HG03103 (cell line): ENCODE measurements at regions not wholly inside any gene's neighbourhood (a gene's known extent, or its start where the extent isn't known, plus 50 kb on each side); places are given as distances from the start of the nearest gene placed in this dataset.
"Not testable (repeated sequence)": the region's sequence is repeated elsewhere in the genome, so short reads cannot be mapped to it uniquely, and the experiment has no call there.

Experiments
- ATAC-seq: cut with Tn5 transposase; IDR thresholded peaks from one replicate; pipeline ENCODE4 v1.9.1; 2021; ENCODE audit warnings: low read depth; ENCODE audit not compliant: unreplicated experiment

DNA sequence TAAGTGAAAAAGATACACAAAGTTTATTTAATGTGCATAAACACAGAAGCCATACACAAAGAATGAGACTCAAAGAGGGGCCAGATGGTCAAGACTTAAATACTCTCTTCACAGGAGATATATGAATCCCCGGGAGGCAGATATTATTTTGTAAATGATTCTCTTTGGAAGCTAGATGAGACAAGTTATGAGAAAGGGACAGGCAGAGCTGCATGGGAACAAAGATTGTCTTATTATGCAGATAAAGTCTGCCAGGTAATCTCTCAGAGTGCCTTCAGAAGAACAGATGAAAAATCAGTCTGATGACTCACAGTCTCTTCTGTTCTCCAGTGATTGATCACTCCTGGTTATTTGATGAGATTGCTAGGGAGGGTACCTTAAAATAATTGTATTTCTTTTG, 89.0 kb downstream of the NAF1 start:
- no peak for ATAC-seq

DNA sequence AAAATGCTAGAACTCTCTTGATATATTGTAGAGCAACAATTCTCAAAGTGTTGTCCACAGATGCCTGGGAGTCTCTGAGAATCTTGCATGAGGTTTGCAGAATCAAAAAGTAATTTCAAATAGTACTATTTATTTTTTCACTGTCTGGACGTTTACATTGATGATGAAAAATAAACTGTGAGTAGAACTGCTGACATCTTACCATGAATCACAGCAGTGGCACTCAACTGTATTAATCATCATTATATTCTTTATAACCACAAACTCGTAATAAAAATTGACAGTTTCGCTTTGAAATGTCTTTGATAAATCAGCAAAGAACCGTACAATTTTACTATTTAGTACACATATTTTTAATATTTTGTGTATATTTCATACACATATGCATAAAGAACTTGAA, 94.5 kb downstream of the NAF1 start:
- ATAC-seq: no peak

DNA sequence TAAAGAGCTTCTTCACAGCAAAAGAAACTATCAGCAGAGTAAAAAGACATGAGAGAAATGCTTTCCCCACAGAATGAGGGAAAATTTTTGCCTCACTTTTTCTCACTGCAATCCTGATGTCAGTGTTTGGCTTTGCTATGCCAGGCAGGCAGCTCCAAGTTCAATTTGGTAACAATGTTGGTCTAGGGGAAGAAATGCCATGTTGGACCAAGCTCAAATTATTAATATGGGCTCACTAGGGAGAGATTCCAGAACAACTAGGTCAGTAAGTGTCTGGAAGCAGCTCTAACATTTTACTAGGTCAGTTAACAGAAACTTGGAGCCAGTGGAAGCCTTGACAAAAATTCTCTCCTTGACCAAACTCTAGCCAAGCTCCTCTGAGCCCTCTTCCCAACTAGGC, 95.4 kb downstream of the NAF1 start:
- no peak for ATAC-seq

DNA sequence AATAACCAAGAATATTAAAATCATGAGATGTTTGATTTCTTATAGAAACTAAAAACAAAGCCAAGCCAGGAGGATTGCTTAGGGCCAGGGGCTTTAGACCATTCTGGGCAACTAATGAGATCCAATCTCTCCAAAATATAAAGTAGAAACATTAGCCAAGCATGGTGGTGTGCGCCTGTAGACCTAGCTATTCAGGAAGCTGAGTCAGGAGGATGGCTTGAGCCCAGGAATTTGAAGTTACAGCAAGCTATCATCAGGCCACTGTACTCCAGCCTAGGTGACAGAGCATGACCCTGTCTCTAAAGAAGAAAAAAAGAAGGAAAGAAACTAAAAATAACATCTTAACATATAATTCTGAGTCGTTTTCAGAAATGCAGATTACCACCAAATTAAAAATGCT, 96.7 kb downstream of the NAF1 start:
- ATAC-seq: no peak

DNA sequence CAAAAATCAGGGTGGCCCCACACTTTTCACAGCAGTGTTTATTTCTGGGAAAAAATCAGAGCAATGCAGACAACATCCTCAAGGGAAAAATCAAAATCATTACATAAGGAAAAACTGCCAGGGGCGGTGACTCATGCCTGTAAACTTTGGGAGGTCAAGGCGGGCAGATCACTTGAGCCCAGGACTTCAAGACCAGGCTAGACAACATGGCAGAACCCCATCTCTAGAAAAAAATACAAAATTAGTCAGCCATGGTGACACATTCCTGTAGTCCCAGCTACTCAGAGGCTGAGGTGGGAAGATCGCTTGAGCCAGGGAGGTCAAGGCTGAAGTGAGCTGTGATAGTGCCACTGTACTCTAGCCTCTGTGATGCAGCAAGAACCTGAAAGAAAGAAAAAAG, 102.8 kb downstream of the NAF1 start:
- ATAC-seq: no peak

DNA sequence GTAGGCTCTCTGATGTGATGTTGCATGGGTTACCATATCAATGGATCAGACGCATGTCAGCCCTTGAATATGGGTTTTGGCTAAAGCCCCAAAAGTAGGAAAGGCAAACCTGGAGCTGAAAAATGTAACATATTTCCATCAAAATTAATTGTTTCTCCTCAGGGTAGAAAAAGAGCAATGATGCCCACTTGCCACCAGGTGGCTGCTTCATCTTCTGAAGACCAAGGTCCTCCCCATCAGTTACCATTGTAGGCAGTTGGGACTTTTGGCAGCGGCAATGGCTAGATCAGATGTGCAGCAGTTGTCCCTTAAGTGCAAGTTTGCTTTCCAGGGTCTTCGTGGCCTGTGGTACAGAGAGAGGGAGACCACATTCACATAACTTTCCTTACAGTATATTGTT, 118.2 kb downstream of the NAF1 start:
- peak; percentile 79 for ATAC-seq

DNA sequence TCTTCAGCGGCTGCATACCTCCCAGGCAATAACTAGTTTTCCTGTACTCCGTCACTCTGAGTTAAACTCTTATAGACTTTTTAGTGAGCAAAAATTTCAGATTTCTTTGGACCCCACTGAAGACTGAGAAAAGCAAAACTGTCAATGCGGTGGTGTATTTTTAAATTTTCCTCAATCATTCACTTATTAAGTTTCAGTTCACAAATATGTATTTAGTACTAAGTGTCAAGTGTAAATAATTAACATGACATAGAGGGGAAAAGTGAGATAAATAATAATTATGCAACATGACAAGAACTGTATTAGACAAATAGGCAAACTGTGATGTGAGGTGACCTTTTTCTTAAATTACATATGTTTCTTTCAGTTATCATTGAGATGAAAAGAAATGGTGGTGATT, 124.4 kb downstream of the NAF1 start:
- no peak for ATAC-seq

DNA sequence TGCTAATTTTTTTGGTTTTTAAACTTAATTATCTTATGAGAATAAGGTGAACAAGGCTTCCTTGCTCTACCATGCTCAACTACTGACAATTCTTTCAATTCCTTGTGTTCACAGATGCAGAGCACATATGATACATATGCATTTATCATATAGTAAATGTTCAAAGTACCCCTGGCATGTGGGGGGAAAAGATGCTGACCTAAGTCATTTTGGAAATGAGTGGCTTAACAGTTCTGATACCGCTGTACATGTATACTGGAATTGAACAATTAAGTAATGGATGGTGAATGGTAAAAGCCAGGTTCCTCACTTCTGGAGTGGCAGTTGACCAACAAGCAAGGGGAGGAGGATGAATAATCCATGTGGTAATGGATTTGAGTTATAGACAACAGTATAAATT, 149.6 kb downstream of the NAF1 start:
- no peak for ATAC-seq

DNA sequence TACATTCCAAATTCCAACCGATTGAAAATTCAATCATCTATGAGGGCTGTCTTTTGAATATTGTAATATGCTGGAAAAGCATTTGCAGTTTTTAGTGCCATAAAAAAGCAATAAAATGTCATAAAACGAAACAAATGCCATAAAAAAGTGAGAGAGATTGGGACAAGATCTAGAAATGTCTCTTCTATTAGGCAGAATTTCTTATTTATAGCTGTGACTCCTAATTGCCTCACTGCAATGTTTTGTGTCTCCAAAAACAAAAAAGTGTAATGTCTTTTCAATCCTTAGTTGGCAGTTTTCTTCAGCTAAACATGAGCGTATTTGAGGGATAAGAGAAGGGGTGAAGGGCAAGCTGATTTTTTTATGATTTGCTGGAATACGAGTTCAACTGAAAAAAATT, 153.9 kb downstream of the NAF1 start:
- ATAC-seq: no peak

DNA sequence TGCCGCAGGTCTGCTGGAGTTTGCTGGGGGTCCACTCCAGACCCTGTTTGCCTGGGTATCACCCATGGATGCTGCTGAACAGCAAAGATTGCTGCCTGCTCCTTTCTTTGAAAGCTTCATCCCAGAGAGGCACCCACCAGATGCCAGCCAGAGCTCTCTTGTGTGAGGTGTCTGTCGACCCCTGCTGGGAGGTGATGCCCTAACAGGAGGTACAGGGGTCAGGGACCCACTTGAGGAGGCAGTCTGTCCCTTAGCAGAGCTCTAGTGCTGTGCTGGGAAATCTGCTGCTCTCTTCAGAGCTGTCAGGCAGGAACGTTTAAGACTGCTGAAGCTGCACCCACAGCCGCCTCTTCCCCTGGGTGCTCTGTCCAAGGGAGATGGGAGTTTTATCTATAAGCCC, 162.7 kb downstream of the NAF1 start:
- no peak for ATAC-seq

DNA sequence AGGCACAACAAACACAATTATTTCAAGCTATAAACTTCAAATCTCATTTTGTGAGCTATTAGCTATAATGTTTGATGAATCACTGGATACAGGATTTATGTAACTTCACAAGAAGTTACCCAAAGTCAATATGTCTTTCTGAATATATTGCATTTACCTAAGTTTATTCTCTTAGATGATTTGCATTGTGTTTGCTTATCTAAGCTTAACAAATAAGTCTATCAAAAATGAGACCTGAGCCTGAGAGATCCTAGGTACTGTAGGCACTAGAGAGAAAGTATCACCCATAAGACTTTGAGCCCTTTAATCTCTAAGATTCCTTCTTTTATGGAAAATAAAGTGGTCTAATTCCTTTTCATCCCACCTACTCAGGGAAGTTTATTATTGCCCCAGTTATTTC, 178.2 kb downstream of the NAF1 start:
- ATAC-seq: no peak

DNA sequence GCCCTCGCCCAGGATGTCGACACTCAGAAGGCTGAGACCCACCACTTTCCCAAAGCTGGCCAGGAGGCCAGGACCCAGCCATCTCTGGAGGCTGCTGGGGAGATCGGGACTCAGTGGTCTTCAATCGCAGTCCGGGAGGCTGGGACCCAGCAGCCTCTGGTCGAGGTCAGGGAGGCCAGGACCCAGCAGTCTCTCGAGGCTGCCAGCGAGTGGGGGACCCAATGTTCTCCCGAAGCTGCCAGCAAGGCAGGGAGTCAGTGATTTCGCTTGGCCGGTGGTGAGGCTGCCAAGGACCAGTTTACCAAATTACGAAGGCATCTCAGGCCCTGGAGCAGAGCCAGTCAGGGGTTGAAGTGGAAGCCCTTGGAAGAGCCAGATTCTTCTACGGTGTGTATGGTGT, 181.6 kb downstream of the NAF1 start:
- no peak for ATAC-seq

DNA sequence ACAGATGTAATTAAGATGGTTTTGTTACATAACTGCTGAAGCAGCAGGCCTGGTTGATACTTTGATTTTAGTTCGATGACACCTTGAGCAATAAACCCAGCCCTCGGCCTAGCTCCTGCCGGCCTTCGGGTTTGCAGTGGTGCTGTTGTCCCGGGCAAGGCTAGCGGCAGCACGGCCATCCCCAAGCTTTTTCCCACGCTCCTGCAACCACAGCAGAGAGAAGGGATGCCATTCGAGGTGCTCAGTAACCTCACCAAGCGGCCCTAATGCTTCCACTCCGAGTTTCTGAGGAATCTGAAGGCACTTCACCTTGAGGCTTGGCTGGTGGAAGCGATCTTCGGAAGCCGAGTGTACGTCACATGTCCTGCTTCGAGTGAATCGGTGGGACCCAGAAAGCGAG, 182.1 kb downstream of the NAF1 start:
- ATAC-seq: no peak

DNA sequence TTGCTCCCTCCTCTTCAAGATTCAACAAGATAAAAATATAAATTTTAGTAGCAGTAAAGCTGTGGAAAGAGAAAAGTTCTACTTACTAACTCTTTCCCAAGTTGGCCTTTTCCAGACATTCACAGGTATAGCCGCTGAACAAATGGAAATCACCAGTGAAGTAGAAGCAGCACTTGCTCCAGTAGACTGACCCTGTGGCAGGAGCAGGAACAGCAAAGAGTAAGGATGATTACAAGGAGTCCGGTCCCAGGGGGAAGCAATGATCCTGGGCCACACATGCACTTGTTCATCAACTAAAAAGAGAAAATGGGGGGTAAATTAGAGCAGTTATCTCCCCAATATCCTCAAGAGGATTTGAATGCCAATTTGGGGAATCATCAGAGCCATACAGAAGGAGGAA, 184.9 kb downstream of the NAF1 start:
- no peak for ATAC-seq

DNA sequence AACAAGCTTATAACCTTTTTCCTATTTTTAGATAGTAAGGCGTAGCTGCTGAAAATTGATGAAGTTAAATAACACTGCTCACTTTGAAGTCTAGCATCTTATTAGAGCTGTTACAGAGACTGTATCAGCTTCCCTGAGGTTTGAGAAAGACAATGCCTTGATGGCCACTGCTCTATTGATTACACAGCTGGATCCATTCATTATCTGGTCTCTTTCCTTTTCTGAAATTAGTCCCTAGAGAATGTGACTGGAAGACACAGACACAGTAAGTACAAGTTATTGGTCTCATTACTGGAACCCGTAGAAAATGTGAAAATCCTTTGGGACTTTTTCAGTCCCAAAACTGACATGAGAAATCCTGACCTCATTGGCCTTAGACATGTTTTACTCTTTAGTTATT, 188.3 kb downstream of the NAF1 start:
- no peak for ATAC-seq

DNA sequence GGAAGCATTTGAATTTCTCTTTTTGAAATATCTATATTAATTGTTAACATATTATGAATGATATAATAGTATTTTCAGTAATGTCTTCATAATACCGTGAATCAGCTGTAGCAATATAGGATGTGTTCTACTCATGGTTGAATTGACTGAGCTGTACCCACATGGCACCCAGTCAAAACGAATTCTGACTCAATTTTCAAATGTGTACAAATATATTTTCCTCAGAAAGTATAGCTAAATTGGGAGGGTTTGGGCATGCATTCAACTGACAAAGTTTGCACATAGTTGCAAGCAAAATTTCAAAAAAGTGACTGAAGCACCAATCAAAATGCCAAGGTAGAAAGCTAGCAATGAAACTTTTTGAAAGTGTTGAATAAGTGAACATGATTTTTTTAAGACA, 188.9 kb downstream of the NAF1 start:
- no peak for ATAC-seq

DNA sequence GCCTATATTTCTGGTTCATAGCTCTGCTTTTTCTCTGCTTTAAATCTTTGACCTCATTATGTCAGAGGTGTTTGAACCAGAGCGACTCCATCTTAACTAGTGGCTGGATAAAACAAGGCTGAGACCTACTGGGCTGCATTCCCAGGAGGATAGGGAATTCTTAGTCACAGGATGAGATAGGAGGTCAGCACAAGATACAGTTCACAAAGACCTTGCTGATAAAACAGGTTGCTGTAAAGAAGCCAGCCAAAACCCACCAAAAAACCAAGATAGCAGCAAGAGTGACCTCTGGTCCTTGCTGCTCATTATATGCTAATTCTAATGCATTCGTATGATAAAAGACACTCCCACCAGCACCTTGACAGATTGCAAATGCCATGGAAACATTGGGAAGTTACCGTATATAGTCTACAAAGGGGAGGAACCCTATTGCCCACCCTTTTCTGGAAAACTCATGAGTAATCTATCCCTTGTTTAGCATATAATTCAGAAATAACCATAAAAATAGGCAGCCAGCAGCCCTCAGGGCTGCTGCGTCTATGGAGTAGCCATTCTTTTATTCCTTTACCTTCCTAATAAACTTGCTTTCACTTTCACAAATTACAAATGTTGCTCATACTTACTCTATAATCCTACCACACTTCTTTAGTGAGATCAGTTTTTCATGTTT, 193.9 kb downstream of the NAF1 start:
- ATAC-seq: no peak

DNA sequence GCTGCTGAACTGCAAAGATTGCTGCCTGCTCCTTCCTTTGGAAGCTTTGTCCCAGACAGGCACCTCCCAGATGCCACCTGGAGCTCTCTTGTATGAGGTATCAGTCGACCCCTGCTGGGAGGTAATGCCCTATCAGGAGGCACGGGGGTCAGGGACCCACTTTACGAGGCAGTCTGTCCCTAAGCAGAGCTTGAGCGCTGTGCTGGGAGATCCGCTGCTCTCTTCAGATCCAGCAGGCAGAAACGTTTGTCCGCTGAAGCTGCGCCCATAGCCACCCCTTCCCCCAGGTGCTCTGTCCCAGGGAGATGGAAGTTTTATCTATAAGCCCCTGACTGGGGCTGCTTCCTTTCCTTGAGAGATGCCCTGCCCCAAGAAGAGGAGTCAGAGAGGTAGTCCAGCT, 197.5 kb downstream of the NAF1 start:
- ATAC-seq: no peak

DNA sequence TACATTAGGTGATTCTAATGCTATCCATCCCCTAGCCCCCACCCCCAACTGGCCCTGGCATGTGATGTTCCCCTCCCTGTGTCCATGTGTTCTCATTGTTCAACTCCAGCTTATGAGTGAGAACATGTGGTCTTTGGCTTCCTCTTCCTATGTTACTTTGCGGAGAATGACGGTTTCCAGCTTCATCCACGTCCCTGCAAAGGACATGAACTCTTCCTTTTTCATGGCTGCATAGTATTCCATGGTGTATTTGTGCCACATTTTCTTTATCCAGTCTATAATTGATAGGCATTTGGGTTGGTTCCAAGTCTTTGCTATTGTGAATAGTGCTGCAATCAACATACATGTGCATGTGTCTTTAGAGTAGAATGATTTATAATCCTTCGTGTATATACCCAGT, 200.7 kb downstream of the NAF1 start:
- ATAC-seq: not testable (repeated sequence)

DNA sequence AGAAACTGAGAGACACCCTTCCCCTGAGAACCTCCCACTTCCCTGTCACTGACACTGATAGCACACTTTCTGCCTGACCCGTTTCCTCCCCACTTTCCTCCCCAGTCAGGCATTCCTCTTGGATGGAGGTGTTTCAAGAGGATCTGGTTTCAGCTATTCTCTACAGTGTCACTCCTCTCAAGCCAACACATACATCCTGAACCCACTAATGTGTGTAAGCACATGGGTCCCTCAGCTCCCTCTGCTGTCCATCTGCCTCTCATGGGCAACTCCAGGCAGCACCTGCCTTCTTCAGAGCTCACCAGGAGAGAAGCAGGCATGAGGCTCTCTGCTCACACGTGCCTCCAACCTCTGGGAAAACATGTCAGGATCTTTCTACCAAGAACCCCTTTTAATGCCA, 207.6 kb downstream of the NAF1 start:
- ATAC-seq: no peak

DNA sequence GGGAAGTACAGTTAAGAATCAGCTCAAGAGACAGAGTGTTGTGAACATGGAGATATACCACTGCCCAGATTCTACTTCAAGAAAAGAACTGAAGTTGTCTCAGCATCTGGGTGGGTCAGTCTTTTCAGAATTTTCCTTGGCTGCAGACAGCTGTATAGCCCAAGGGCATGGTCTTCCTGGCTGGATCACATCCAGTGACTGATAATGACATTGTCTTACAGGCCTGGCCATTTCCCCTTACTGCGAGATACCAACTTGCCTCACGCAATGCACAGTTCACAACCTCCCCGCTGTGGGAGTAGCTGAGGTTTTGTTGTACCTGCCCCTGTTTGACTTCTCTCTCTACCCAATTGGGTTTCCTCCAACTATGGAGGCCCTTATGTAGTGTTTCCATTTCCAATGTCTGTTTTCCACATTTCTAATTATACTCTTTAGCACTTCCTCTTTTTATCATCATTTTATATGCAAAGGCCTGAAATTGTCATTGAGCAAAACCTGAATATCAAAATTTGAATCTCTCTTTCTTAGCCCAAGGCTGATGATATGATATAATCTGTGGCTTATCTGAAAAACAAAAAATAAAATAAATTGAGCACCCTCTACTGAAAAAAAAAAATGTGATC, 209.1 kb downstream of the NAF1 start:
- no peak for ATAC-seq

DNA sequence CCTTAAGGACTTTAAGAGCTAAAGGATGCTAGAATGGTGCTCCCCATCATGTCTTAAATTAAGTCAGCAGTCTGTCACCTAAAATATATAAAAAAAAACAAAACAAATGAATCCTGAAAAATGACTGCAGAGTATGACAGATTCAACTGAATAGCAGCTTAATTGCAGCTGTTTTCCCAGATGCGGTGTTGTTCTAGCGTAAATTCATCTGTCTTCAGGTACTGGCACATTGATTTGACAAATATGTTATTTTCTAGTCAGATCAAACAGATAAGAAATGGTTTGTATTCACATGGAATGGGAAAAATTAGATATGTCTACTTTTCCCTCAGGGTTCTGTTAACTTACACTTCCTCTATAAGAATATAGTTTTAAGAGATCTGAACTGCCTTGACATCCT, 211.7 kb downstream of the NAF1 start:
- ATAC-seq: no peak

DNA sequence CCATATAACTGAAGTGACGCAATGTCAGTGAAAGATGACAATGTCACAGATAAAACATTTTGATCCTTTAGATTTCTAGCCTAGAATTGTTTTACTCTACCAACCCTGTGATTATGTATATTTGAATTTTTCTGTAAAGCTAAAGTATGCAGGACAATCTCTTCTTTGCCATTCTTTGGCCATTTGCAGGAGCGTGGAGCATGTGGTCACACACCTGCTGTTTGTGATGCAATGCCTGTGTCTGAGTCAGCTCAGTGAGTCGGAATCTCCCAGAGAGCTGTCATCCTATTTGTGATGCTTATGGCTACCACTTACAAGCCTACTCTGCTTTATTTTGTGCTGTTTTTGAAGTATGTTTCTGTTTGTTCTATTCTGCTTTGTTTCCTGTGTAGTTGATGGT, 214.5 kb downstream of the NAF1 start:
- no peak for ATAC-seq
